ENCODE measurements at regions not wholly inside any gene's neighbourhood (a gene's known extent, or its start where the extent isn't known, plus 50 kb on each side); places are given as distances from the start of the nearest gene placed in this dataset.

GRCh38 chr1:219105893-219106292 is 67.8 kb upstream of the LYPLAL1 start:
- in situ Hi-C loops (cut with MboI; ENCODE audit: low pct_unique_long_range_greater_than_20kb in 2 of 9, low sequenced_read_pairs in 9 of 9, unreplicated experiment in 9 of 9), result no loop called here
- no peak for ATAC-seq (replicated peaks in 6 of 8)
- 17 to 100% (median 55%) methylated on average over 1 of the region's 1 CpG for WGBS, 10 experiments
- H3K4me1 ChIP-seq (replicated peaks in 1 of 2), result no peaks in the 10 kb centered on the region
- no peak overlapping the region for H3K4me3 ChIP-seq
- no peak overlapping the region for H3K27ac ChIP-seq

DNA sequence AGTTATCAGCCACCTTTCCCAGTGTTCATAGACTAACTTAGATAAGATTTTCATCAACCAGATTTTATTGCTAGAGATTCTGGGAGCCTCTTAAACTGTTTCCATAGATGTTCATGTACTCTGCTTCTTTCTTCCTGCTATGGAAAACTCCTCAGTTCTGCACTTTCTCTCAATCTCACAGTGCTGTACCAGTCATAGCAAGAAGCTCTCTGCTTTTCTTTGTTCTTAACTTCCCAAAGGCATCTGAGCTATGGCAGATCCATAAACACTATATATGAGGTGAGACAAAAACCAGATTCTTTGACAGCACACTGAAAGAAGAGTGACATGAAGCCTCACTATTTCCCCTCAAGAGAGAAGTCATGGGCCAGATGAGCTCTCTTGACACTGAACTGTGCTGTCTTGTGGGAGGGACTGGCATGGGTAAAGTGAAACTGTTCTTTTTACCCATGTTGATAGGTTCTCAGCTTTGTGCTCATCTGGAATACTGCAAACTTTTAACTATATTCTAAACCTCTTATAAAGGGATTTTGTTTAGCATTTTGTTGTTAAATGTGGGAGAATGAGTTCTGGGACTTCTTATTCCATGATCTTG is 64.2 kb upstream of the LYPLAL1 start:
- Histone ChIP-seq H3K4me1 (replicated peaks in 1 of 2) (no peaks in the 10 kb centered on the region), H3K27ac (no peak overlapping the region), H3K4me3 (no peak overlapping the region)
- in situ Hi-C loops (cut with MboI; ENCODE audit: low pct_unique_long_range_greater_than_20kb in 2 of 9, low sequenced_read_pairs in 9 of 9, unreplicated experiment in 9 of 9), result no loop called here
- ATAC-seq (replicated peaks in 6 of 8), result peak in 2 of 8 experiments; percentile 61 to 74

- Histone ChIP-seq H3K4me1 (replicated peaks in 1 of 2) (no peaks in the 10 kb centered on the region), H3K27ac (no peak overlapping the region), H3K4me3 (no peak overlapping the region)
- in situ Hi-C loops (cut with MboI; ENCODE audit: low pct_unique_long_range_greater_than_20kb in 2 of 9, low sequenced_read_pairs in 9 of 9, unreplicated experiment in 9 of 9), result no loop called here
- no peak for ATAC-seq (replicated peaks in 6 of 8)
Measured at GRCh38 chr1:219113261-219113660, 60.4 kb upstream of the LYPLAL1 start.

GRCh38 chr1:219114014-219114413 is 59.7 kb upstream of the LYPLAL1 start:
- ATAC-seq (replicated peaks in 6 of 8), result no peak
- in situ Hi-C loops (cut with MboI; ENCODE audit: low pct_unique_long_range_greater_than_20kb in 2 of 9, low sequenced_read_pairs in 9 of 9, unreplicated experiment in 9 of 9), result no loop called here
- WGBS, 10 experiments, result 50 to 100% (median 88%) methylated on average over 1 of the region's 1 CpG; no CpG with 5 or more reads in 3 of the 10 experiments
- H3K27ac ChIP-seq, result no peak overlapping the region
- H3K4me3 ChIP-seq, result no peak overlapping the region
- H3K4me1 ChIP-seq (replicated peaks in 1 of 2), result no peaks in the 10 kb centered on the region

DNA sequence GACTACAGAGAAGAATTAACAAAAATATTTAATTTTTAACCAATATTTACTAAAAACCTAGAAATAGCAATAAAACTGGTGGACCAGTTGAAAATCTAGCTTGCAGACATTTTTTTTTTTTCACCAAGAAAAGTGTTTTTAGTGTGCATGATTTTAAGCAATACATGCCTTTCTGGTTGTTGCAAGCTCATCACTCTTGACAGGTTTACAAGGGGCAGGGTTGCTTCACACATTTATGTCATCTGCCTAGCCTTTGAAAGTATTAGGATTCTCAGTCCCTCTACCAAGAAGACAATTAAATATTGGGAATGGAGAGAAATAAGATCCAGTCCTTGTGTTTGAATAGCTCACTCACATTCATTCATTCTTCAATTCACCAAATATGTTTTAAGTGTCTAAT is 53.8 kb upstream of the LYPLAL1 start:
- Histone ChIP-seq H3K27ac (no peak overlapping the region), H3K4me1 (replicated peaks in 1 of 2) (peaks cover 3 to 9% of the 10 kb centered on the region in 2 donors), H3K4me3 (no peak overlapping the region)
- peak in 2 of 8 experiments; percentile 8 to 9 for ATAC-seq (replicated peaks in 6 of 8)
- in situ Hi-C loops (cut with MboI; ENCODE audit: low pct_unique_long_range_greater_than_20kb in 2 of 9, low sequenced_read_pairs in 9 of 9, unreplicated experiment in 9 of 9), result no loop called here

DNA sequence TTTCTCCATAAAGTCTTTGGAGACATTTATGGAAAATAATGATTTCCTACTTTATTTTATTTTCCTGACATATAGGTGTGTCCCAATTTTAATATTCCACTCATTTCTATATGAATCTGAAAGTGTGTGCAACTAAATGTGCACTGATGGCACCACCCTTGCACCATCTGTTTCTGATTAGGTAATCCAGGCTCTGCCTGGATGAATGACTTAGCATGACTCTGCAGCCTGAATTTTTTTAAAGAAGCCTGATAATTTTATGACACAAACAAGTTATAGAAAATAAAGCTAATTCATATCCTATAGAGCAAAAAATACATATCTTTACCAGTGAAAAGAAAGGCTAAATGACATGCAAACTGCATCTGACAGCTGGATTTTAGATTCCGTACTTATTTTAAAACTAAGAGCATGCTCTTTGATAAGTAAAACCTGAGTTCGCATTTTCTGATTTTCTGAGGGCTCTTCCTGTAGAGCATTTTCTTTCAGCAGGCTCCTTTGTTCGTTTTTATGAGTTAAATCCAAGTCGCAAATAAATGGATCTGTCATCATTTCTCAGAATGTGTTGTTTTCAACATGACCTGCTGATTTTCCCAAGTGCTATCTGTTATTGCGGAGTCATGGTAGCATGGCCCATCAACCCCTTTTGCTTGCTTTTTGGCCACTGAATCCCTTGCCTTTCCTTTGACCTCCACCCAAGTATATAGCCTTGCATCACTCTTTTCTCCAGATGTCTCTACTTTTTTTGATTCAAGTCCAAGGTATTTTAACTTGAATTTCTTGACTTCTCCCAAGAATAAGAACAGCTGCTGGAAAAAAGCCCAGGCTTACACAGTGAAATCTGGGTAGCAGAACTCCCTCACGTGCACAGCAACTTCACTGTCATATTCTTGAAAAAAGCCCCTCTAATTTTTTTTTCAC is 52.8 kb upstream of the LYPLAL1 start:
- 0 to 87% (median 71%) methylated on average over 5 to 6 of the region's 6 CpGs for WGBS, 10 experiments
- Histone ChIP-seq H3K4me3 (no peak overlapping the region), H3K4me1 (replicated peaks in 1 of 2) (peaks cover 3 to 9% of the 10 kb centered on the region in 2 donors), H3K27ac (no peak overlapping the region)
- ATAC-seq (replicated peaks in 6 of 8), result peak; percentile 25 to 91 (median 69)
- in situ Hi-C loops (cut with MboI; ENCODE audit: low pct_unique_long_range_greater_than_20kb in 2 of 9, low sequenced_read_pairs in 9 of 9, unreplicated experiment in 9 of 9), result no loop called here

- no peak overlapping the region for H3K27ac ChIP-seq
- in situ Hi-C loops (cut with MboI; ENCODE audit: low pct_unique_long_range_greater_than_20kb in 2 of 9, low sequenced_read_pairs in 9 of 9, unreplicated experiment in 9 of 9), result no loop called here
- no peak for ATAC-seq (replicated peaks in 6 of 8)
- H3K4me3 ChIP-seq, result no peak overlapping the region
- peaks cover 3 to 9% of the 10 kb centered on the region in 2 donors for H3K4me1 ChIP-seq (replicated peaks in 1 of 2)
- 36 to 100% (median 86%) methylated on average over 1 to 2 of the region's 2 CpGs; no CpG with 5 or more reads in 2 of the 10 experiments for WGBS, 10 experiments
Measured at GRCh38 chr1:219121679-219122078, 52.0 kb upstream of the LYPLAL1 start.

- no peak for ATAC-seq (replicated peaks in 6 of 8)
- Histone ChIP-seq H3K27ac (no peak overlapping the region), H3K4me1 (replicated peaks in 1 of 2) (peaks cover 3 to 9% of the 10 kb centered on the region in 2 donors), H3K4me3 (no peak overlapping the region)
- in situ Hi-C loops (cut with MboI; ENCODE audit: low pct_unique_long_range_greater_than_20kb in 2 of 9, low sequenced_read_pairs in 9 of 9, unreplicated experiment in 9 of 9), result no loop called here
- WGBS, 10 experiments, result 14 to 96% (median 81%) methylated on average over 1 to 4 of the region's 4 CpGs; no CpG with 5 or more reads in 2 of the 10 experiments
Measured at GRCh38 chr1:219123036-219123435, 50.6 kb upstream of the LYPLAL1 start.

Data from motor neuron (in vitro differentiated cells).